ENCODE measurements at regions not wholly inside any gene's neighbourhood (a gene's known extent, or its start where the extent isn't known, plus 50 kb on each side); places are given as distances from the start of the nearest gene placed in this dataset.

- TF ChIP-seq POLR2A (IDR thresholded peaks at IDR 0.05), result no peak
- TF ChIP-seq, protein P1, sequence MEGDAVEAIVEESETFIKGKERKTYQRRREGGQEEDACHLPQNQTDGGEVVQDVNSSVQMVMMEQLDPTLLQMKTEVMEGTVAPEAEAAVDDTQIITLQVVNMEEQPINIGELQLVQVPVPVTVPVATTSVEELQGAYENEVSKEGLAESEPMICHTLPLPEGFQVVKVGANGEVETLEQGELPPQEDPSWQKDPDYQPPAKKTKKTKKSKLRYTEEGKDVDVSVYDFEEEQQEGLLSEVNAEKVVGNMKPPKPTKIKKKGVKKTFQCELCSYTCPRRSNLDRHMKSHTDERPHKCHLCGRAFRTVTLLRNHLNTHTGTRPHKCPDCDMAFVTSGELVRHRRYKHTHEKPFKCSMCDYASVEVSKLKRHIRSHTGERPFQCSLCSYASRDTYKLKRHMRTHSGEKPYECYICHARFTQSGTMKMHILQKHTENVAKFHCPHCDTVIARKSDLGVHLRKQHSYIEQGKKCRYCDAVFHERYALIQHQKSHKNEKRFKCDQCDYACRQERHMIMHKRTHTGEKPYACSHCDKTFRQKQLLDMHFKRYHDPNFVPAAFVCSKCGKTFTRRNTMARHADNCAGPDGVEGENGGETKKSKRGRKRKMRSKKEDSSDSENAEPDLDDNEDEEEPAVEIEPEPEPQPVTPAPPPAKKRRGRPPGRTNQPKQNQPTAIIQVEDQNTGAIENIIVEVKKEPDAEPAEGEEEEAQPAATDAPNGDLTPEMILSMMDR (IDR thresholded peaks at IDR 0.05), result no peak
- TF ChIP-seq EP300 (IDR thresholded peaks at IDR 0.05), result no peak
- no peak for TF ChIP-seq POLR2AphosphoS5 (IDR thresholded peaks at IDR 0.05)
Observed at GRCh38 chr6:156273065-156273711, 504.0 kb upstream of the ARID1B start.

Data from stomach (tissue), 4 donors.